ENCODE measurements at regions not wholly inside any gene's neighbourhood (a gene's known extent, or its start where the extent isn't known, plus 50 kb on each side); places are given as distances from the start of the nearest gene placed in this dataset.
A peak's percentile ranks its signal among the peaks of the same experiment; 100 is the strongest.
"Not testable (repeated sequence)": the region's sequence is repeated elsewhere in the genome, so short reads cannot be mapped to it uniquely, and the experiment has no call there.

- DNase-seq: no peak
Observed at GRCh38 chr2:3899536-3900155, 196.3 kb downstream of the DCDC2C start.

- DNase-seq: no peak
Observed at GRCh38 chr2:3902131-3902530, 198.8 kb downstream of the DCDC2C start.

- DNase-seq: no peak
Observed at GRCh38 chr2:3904061-3904460, 200.7 kb downstream of the DCDC2C start.

GRCh38 chr2:3908498-3908897, 205.1 kb downstream of the DCDC2C start:
- not testable (repeated sequence) for DNase-seq

- no peak for DNase-seq
Observed at GRCh38 chr2:3911882-3912455, 208.6 kb downstream of the DCDC2C start.

GRCh38 chr2:3913166-3913565, 209.8 kb downstream of the DCDC2C start:
- DNase-seq: no peak

- no peak for DNase-seq
Observed at GRCh38 chr2:3914241-3914640, 210.9 kb downstream of the DCDC2C start.

- no peak for DNase-seq
Observed at GRCh38 chr2:3927031-3927430, 223.7 kb downstream of the DCDC2C start.

- no peak for DNase-seq
Observed at GRCh38 chr2:3929374-3929773, 226.0 kb downstream of the DCDC2C start.

GRCh38 chr2:3930246-3930645, 226.9 kb downstream of the DCDC2C start:
- DNase-seq: no peak

- DNase-seq: no peak
Observed at GRCh38 chr2:3940661-3941060, 237.3 kb downstream of the DCDC2C start.

- DNase-seq: no peak
Observed at GRCh38 chr2:3942841-3943240, 239.5 kb downstream of the DCDC2C start.

- DNase-seq: no peak
Observed at GRCh38 chr2:3944071-3944470, 240.7 kb downstream of the DCDC2C start.

- no peak for DNase-seq
Observed at GRCh38 chr2:3944841-3945240, 241.5 kb downstream of the DCDC2C start.

- no peak for DNase-seq
Observed at GRCh38 chr2:3948191-3948590, 244.8 kb downstream of the DCDC2C start.

- DNase-seq: no peak
Observed at GRCh38 chr2:3951131-3951954, 248.0 kb downstream of the DCDC2C start.

- no peak for DNase-seq
Observed at GRCh38 chr2:3952866-3953516, 249.6 kb downstream of the DCDC2C start.

- DNase-seq: no peak
Observed at GRCh38 chr2:3954261-3954660, 250.9 kb downstream of the DCDC2C start.

GRCh38 chr2:3956406-3956805, 253.0 kb downstream of the DCDC2C start:
- DNase-seq: no peak

- DNase-seq: peak; percentile 8
Observed at GRCh38 chr2:3956892-3957291, 253.5 kb downstream of the DCDC2C start.

- DNase-seq: no peak
Observed at GRCh38 chr2:3958465-3958864, 255.1 kb downstream of the DCDC2C start.

GRCh38 chr2:3958969-3959368, 255.6 kb downstream of the DCDC2C start:
- no peak for DNase-seq

- peak; percentile 34 for DNase-seq
Observed at GRCh38 chr2:3959372-3959771, 256.0 kb downstream of the DCDC2C start.

- no peak for DNase-seq
Observed at GRCh38 chr2:3960106-3960505, 256.7 kb downstream of the DCDC2C start.

All from RPMI8226 (cell line).